ENCODE measurements at regions not wholly inside any gene's neighbourhood (a gene's known extent, or its start where the extent isn't known, plus 50 kb on each side); places are given as distances from the start of the nearest gene placed in this dataset.
"Not testable (repeated sequence)": the region's sequence is repeated elsewhere in the genome, so short reads cannot be mapped to it uniquely, and the experiment has no call there.

DNA sequence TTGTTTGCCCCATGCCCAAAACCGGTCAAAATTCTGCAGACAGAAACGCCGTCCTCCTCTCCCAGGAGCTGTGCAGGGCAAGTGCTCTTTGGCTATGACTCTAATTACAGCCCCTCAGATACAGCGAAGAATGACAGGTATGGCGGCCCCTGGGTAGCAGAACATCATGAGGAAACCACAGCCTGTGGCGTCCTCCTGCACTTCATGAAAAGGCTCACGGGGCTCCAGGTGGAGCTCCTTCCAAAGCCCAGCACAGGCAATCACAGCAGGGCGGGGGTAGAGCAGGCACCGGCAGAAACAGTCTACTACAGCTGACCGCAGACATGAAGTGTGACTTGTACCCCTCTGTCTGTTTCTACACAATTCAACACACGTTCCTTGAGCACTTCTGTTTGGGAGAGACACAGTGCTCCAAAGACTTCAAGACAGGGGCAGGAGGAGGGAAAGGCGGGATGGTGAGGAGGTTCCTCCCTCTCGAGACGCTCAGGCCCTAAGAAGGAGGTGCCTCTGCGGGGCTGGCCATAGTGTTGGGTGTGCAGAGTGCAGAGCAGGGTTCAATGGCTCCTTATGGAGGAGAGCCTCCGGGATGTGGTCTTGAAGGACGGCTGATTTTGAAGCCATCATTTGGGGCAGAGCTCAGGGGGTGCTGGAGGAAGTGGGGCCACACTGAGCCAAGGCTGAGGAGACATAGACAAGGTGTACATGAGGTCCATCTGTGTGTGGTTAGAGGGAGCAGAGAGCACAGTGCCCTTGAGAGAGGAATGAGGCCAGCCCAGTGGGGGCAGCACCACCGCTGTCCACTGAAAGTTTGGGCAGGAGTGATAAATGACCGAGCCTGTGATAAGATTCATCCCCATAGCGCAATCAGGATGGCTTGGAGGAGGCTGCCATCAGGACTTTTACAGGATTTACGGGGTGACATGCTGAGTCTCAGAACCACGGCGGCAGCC, 468.3 kb downstream of the EIPR1 start:
- POLR2A ChIA-PET, result no interaction called here
- CTCF ChIA-PET, result no interaction called here

DNA sequence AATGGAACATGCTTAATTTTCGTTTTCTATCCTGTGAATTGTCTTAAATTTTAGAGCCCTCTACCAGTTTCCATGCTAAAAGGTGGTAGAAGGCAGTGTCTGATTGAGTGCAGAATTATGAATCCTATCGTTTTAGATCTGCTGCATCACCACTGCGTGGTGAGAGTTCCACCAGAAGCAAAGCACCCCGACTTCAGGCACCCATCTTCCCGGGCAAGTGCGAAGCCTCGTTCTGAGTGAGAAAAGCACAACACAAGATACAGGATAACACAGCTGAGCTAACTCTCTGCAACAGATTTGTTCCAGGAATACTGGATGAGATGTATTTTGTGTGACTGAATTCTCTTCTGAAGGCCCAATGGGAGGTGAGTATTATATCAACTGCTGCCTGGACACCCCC, 471.5 kb downstream of the EIPR1 start:
- ChIA-PET POLR2A (no interaction called here), CTCF (no interaction called here)

DNA sequence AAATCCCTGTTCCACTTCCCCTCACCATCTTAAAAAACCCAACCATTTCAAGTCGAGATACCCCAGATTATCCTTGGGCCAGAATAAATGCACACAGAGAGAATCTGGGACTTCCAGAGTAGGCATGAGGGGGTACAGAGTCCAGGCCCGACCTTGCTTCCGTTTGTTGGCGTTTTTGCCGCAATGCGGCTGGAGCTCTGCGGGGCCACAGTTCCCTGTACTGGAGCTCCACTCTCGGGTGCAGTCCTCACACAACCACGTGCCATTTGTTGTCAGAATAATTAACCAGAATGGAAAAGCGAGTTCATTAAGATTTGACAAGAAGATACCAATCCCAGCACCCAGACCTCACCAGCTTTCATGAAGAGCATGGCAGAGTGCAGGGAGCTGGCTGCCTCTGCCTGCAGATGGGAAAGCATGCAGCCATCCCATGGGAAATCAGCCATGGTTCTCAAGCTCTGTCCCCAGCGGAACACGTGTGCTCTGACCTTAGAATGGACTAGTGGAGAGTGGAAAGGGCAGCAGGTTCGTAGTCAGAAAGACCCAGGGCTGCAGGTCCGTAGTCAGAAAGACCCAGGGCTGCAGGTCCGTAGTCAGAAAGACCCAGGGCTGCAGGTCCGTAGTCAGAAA, 472.8 kb downstream of the EIPR1 start:
- ChIA-PET POLR2A (no interaction called here), CTCF (no interaction called here)

DNA sequence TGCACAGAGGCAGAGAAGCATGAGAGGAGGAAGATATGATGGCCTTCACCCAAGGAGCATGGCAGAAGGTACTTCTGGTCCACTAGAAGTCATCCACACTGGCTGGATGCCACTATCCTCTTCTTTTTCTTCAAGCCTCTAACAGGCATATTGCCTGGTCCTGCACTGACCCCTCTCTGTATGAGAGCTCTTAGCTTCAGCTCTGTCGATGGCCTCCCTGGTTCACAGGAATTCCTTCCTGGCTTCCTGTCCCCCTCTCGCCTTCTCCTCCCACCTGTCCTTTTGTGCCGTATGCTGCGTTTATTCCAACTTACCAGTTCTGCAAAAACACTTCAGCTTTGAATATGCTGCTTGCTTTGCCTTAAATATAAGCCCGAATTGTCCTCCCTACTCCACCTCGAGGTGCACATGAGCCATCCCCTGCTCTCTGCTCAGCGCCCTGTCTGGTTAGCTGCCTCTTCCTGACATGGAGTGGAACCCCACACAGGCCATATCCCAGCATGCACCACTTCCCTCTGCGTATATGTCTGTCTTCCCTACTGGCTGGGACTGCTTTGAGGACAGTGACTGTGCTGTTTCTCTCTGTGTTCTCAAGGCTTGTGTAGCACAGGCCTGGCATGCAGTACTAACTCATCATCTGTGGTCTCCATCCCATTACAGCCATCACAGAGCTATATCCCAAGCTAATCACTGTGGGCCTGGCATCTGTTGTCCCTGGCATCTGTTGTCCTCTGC, 474.9 kb downstream of the EIPR1 start:
- ChIA-PET POLR2A (no interaction called here), CTCF (interaction anchor here (1.1 kb wide), 1 partner anchor 12 kb away, joined by 3 read pairs; no protein-coding TSS in a partner anchor)

DNA sequence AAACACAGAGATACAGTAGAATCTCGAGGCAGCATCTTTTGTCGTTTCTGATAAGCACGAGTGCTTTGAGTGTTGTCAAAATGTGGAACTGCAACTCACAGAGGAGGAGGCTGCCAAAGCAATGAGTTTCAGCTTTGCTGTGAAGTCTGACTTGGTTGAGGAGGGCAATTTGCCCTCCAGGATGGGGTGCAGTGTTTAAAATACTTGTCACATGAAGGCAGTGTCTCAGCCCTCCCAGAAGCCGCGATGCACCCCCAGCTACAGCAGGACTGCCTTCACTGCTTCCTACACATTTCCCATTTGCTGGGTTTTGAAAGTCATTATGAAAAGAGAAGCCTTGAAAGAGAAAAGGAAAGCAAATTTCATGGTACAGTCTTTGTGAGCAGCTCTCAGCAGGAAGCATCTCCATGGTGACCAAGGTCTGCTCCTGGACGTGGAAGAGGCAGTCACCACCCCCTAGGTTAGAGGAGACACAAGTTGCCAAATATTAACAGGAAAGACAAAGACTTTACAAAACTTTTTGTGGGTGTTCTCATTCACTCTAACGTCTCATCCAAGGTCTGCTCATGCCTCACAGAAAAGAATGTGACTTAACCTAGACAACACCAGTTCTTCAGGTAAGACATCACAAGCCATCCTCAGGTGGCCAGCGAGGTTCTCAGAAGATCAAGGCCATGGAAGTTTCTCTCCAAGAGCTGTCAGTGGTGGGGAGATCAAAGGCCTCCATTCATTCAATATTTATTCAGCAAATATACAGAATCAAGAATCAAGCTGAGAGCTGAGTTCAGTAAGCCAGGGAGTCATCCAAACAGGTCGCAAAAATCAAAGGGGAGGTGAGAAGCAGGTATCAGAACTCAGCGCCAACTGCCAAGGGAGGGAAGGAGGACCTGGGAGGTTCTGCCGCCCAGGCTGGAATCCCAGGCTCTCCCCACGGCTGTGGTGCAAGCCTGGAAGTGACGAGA, 476.0 kb downstream of the EIPR1 start:
- ChIA-PET CTCF (no interaction called here), POLR2A (no interaction called here)

DNA sequence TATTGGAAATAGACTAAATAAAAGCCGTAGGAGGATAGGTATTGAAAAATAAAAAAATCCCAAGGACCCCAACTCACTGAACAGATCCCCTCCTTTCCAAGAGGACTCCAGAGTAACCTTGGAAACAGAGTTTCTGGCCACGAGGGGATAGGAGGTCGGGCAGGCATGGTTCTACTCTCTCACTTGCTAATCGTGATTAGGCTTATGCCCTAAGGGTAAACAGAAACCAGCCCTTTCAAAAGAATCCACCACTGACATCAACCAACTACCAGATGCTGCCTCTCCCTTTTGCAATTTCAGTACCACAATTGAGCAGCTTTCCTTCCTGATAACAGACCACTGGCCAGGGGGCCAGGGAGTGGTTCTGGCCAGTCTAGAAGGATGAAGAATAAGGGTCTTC, 477.8 kb downstream of the EIPR1 start:
- ChIA-PET POLR2A (no interaction called here), CTCF (no interaction called here)

DNA sequence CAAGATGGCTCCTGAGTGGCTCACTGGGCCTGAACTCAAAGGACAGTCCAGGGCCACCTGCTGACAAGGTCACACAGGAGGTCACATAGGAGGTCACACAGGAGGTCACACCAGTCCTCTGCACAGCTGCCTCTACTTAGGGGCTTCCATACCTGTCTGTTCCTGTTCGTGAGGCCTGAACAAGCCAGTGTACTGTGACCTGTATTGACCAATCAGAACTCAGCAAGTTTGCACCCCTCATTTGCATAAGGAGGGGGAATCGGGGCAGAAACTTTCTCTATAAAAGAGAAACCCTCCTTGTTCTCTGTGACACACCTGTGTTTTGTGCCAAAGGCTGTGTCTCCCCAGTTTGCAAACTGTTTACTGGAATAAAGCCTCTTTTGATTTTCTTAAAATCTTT, 478.9 kb downstream of the EIPR1 start:
- CTCF ChIA-PET, result no interaction called here
- POLR2A ChIA-PET, result no interaction called here

DNA sequence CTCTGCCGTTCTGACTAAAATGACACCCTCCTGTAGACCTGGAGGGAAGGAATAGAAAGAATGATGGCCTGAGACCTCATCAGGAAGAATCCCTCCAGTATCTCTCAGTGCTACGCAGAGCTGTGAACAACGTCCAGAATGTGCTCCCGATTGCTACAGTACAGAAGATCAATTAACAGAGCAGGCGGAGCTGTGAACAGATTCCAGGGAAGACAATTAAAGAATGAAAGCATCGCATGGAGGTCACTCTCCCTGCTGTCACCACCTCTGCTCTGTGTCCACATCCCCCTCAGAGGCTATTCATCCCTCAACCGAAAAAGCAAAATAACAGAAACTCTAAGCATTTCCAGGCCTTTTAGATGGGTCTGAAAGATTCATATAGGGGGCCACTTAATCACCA, 481.0 kb downstream of the EIPR1 start:
- POLR2A ChIA-PET, result no interaction called here
- CTCF ChIA-PET, result no interaction called here

DNA sequence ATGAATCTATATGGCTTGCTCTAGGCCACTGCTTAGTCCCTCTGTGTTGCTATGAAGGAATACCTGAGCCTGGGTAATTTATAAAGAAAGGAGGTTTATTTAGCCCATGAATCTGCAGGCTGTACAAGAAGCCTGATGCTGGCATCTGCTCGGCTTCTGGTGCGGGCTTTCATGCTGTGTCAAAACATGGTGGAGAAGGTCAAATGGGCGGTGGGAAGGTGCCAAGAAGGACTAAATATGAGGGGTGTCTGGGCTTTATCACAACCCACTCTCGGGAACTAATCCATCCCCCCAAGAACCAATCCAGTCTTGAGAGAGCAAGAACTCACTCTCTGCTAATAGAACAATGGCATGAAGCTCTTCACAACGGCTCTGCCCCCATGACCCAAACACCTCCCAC, 481.6 kb downstream of the EIPR1 start:
- POLR2A ChIA-PET, result no interaction called here
- CTCF ChIA-PET, result no interaction called here

DNA sequence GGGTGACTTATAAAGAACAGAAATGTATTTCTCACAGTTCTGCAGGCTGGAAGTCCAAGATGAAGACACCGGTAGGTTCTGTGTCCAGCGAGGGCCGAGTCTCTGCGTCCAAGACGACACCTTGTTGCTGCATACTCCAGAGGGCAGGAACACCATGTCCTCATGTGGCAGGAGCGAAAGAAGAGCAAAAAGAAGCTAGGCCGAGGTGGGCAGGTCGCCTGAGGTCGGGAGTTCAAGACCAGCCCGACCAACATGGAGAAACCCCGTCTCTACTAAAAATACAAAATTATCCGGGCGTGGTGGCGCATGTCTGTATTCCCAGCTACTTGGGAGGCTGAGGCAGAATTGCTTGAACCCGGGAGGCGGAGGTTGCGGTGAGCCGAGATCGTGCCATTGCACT, 483.6 kb downstream of the EIPR1 start:
- POLR2A ChIA-PET, CTCF ChIA-PET: not testable (repeated sequence)

DNA sequence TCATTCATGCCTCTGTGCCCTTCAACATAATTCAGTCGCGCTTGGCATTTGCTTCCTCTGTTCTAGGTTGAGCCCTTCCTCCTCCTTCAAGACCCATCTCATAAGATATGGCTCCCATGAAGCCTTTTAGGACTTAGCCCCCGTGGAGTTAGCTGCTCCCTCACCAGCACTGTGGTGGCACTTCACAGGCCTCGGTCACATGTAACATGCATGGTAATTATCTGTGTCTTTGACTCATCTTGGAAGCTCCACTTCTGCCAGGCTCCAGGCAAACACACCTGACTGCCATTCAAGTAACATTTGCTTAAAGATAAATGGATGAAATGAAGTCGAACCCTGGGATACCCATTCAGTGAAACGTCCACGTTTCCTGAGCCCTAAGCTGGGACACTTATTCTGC, 484.7 kb downstream of the EIPR1 start:
- ChIA-PET POLR2A (no interaction called here), CTCF (interaction anchor here (0.5 kb wide), 1 partner anchor 30 kb away, joined by 4 read pairs; no protein-coding TSS in a partner anchor)

DNA sequence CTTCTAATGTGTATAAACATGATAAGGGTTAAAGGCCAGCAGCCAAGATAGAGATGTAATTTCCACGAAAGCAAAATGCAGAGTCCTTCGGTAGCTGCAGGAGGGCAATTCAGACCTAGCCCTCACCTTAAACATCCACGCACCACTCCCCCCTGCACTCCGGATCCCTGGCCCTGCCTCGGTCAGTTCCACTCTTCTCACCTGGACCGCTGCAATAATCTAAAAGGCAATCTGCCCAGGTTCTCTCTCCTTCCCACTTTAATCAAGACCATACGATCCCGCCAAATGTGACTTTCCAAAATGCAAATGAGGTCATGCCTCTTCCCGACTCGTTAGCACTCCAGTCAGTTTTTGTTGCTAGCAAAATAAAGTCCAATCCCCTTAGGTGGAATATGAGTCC, 485.2 kb downstream of the EIPR1 start:
- POLR2A ChIA-PET, result no interaction called here

DNA sequence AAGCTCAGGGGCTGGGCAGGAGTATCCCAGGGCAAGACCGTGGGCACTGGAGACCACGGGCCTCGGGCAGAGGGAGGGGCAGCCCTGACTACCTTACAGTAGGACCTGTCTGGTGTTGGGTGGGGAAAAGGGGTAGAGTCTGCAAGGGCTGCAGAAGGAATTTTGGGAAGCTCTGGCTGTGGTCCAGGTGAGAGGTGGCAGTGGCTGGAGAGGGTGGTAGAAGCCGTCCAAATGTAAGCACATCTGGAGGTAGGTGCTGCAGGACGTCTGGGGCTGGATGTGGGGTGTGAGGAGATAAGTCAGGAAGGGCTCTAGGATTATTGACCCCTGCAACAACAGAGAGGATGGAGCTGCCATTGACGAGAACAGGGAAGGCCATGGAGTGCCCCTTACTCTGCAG, 486.7 kb downstream of the EIPR1 start:
- CTCF ChIA-PET, result no interaction called here
- POLR2A ChIA-PET, result no interaction called here

More for the DNA sequence above, 485.2 kb downstream of the EIPR1 start:
- CTCF ChIA-PET, result interaction anchor here (0.5 to 0.7 kb wide), 2 partner anchors 30 to 185 kb away, joined by 3 to 4 read pairs; no protein-coding TSS in a partner anchor

DNA sequence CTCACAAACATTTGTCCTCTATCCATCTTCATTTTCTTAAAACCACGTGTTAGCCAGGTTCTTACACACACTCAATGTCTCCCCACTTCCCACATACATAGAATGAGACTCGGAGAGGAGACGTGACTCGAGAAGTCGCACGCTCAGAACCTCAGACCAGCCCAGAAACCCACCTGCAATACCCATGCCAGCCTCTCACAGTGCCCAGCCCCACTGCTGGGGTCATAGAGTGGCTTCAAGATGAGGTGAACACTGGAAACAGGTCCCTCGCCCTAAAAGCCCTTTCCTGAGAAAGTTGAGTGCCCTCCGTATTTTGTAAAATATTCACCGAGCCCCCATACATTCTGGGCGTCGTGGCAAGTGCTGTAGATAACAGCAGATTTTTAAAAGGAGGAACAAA, 487.4 kb downstream of the EIPR1 start:
- CTCF ChIA-PET, result no interaction called here
- POLR2A ChIA-PET, result no interaction called here

DNA sequence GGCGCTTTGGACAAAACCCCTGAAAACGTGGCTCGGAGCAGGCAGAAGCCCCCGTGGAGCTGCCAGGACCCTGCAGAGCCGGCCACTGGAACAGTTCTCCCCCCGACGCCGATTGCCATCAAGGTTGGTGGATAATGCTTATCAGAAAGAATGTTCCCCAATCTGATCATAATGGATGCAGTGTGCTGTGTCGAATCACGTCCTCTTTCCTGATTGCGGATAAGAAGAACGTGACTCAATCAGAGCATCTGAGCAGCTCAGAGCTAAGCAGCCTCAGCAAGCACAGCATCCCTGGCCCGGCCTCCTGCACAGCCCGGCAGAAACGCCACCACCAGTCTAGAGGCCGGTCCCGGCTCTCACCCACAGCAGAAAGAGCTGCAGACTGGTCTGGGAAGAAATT, 488.0 kb downstream of the EIPR1 start:
- POLR2A ChIA-PET, result no interaction called here
- CTCF ChIA-PET, result no interaction called here

DNA sequence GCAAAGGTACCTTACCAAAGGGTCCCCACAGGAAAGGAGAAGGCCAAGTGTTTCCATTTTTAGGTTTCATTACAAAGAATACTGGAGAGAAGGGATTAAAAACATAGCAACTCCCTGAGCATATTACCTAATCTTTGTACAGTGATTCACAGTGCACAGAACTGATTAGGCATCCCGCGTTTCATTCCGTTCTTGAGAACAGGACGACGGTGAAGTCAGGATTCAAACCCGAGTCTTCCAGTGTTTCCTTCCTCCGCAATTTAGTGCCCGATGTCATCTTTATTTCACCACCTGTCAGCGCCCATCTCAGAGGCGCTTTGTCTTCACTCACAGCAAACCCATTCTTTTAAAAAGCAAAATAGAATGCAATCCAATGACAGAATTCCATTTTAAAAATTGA, 488.5 kb downstream of the EIPR1 start:
- CTCF ChIA-PET, result no interaction called here
- POLR2A ChIA-PET, result no interaction called here

DNA sequence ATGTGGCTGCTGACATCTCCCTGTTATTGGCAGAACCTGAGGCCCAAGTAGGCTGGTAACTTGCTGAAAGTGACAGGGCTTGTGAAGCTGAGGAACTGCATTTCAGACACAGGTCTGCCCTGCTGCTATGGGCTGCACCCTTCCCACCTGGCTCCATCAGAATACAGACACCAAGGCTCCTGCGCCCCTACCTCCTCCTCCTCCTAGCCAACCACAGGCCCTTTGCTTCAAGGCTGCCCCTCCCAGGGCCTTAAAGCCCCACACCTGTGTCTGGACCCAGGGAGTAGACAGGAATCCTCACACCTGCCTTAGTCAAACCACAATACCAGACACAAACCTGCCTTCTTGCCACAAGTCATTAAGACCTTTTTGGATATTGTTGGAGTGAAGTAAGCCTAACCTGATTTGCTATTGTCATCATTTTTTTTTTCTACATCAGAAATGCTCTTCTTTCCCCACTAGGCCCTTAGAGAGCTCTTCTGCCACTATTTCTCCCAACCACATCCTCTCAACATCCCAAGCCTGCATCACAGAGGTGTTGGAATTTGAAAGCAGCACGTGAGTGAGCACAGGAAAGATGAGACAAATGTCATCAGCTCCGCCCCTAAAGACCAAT, 489.7 kb downstream of the EIPR1 start:
- ChIA-PET POLR2A (no interaction called here), CTCF (no interaction called here)

DNA sequence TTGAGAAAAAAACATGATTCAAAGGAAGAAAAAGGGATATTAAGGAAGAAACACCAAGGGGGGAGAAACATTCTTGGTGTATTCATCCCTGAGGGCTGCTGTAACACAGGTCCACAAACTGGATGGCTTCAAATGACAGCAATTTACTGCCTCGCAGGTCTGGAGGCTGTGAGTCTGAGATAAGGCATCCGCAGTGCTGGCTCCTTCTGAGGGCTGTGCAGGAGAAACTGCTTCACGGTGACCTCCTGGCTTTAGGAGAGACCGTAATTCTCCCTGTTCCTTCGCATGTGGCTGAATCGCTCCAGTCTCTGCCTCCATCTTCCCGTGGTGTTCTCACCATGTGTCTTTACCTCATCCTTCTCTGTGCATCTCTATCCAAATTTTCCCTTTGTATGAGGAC, 490.7 kb downstream of the EIPR1 start:
- CTCF ChIA-PET, result no interaction called here
- POLR2A ChIA-PET, result no interaction called here

DNA sequence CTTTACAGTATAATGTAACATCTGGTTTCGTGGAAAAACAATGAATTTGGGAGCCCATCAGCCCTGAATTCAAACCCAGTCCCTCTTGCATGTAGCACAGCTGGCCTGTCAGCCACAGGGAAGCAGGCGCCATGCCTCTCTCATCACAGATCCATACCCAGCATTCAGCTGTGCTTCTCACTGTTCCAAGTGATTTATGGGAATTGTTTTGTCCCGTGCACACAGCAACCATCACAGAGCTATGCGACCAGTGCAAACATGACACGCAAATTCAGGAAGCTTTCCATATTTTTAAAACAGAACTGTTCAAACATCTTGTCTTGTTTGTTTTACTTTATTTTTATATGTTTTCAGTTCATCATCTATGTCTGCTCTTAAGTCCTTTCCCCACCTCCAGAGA, 496.1 kb downstream of the EIPR1 start:
- POLR2A ChIA-PET, result no interaction called here
- CTCF ChIA-PET, result no interaction called here

DNA sequence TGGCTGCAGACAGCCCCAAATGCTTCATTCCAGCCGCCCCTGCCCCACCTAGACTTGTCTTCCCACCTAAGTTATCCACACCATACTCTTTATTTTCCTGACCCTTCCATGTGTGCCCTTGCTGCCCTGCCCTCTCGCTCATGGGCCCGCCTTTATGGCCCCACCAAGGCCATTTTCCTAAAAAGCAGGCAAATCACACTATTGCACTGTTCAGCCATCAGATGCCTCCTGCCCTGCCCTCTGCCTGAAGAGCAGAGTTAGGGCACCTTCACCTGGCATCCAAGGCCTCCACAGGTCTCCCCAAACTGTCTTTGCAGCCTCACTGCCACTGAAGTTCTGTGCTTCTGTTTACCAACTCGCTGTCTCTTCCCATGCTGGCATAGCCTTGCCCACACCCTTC, 496.7 kb downstream of the EIPR1 start:
- POLR2A ChIA-PET, result no interaction called here
- CTCF ChIA-PET, result no interaction called here

Data from activated CD8-positive, alpha-beta memory T cell treated with anti-CD3 and anti-CD28 coated beads for 36 hours (primary cell).